Effector CD4-positive, alpha-beta T cell (primary cell): ENCODE measurements at regions not wholly inside any gene's neighbourhood (a gene's known extent, or its start where the extent isn't known, plus 50 kb on each side); places are given as distances from the start of the nearest gene placed in this dataset.

ENCODE experiments used
- DNase-seq: peaks from one replicate; pipeline ENCODE4 v3.0.0-alpha.2; 2020

GRCh38 chr4:58679886-58680285, 1569.7 kb upstream of the IGFBP7 start:
- DNase-seq: no peak

- DNase-seq: no peak
Measured at GRCh38 chr4:58679051-58679450, 1568.9 kb upstream of the IGFBP7 start.

GRCh38 chr4:58669783-58670182, 1559.6 kb upstream of the IGFBP7 start:
- no peak for DNase-seq

- no peak for DNase-seq
Measured at GRCh38 chr4:58665649-58666048, 1555.5 kb upstream of the IGFBP7 start.

GRCh38 chr4:58658701-58659100, 1548.5 kb upstream of the IGFBP7 start:
- no peak for DNase-seq

GRCh38 chr4:58653251-58653650, 1543.1 kb upstream of the IGFBP7 start:
- DNase-seq: no peak

GRCh38 chr4:58649226-58649625, 1539.0 kb upstream of the IGFBP7 start:
- DNase-seq: no peak

- no peak for DNase-seq
Measured at GRCh38 chr4:58646126-58646525, 1535.9 kb upstream of the IGFBP7 start.

- no peak for DNase-seq
Measured at GRCh38 chr4:58644549-58644948, 1534.4 kb upstream of the IGFBP7 start.

- no peak for DNase-seq
Measured at GRCh38 chr4:58636381-58636780, 1526.2 kb upstream of the IGFBP7 start.

GRCh38 chr4:58617226-58617625, 1507.0 kb upstream of the IGFBP7 start:
- DNase-seq: no peak

- DNase-seq: no peak
Measured at GRCh38 chr4:58611012-58611411, 1500.8 kb upstream of the IGFBP7 start.

GRCh38 chr4:58606303-58606702, 1496.1 kb upstream of the IGFBP7 start:
- no peak for DNase-seq

- no peak for DNase-seq
Measured at GRCh38 chr4:58603951-58604350, 1493.8 kb upstream of the IGFBP7 start.

- no peak for DNase-seq
Measured at GRCh38 chr4:58602731-58603359, 1492.7 kb upstream of the IGFBP7 start.

- DNase-seq: no peak
Measured at GRCh38 chr4:58602022-58602421, 1491.8 kb upstream of the IGFBP7 start.

GRCh38 chr4:58600290-58600689, 1490.1 kb upstream of the IGFBP7 start:
- DNase-seq: no peak

GRCh38 chr4:58590722-58591121, 1480.5 kb upstream of the IGFBP7 start:
- DNase-seq: no peak

GRCh38 chr4:58587856-58588255, 1477.7 kb upstream of the IGFBP7 start:
- DNase-seq: no peak

GRCh38 chr4:58566260-58566659, 1456.1 kb upstream of the IGFBP7 start:
- no peak for DNase-seq

GRCh38 chr4:58564695-58565475, 1454.7 kb upstream of the IGFBP7 start:
- no peak for DNase-seq

- DNase-seq: no peak
Measured at GRCh38 chr4:58561170-58561569, 1451.0 kb upstream of the IGFBP7 start.

GRCh38 chr4:58560736-58561135, 1450.6 kb upstream of the IGFBP7 start:
- DNase-seq: no peak

- no peak for DNase-seq
Measured at GRCh38 chr4:58553679-58554078, 1443.5 kb upstream of the IGFBP7 start.

GRCh38 chr4:58553031-58553430, 1442.8 kb upstream of the IGFBP7 start:
- no peak for DNase-seq
